Fibroblast of lung (primary cell): ENCODE measurements at regions not wholly inside any gene's neighbourhood (a gene's known extent, or its start where the extent isn't known, plus 50 kb on each side); places are given as distances from the start of the nearest gene placed in this dataset.
A peak's percentile ranks its signal among the peaks of the same experiment; 100 is the strongest.

Experiments used
- DNase-seq, 2 donors: peaks; one replicate each; pipeline versions ENCODE4 v3.0.0 to v3.0.0-alpha.2; 2010; ENCODE audit warnings: low read depth in 2 of 2
- H2AFZ ChIP-seq: 2 replicates; pipeline ENCODE4 v1.5.1; 2012; ENCODE audit warnings: low read length, control low read depth, inconsistent platforms
- H3K27ac ChIP-seq: 2 replicates; pipeline ENCODE4 v1.5.1; 2011; ENCODE audit warnings: low read length, control low read depth; ENCODE audit not compliant: insufficient read depth
- H3K27me3 ChIP-seq: 2 replicates; pipeline ENCODE4 v1.5.1; 2011; ENCODE audit warnings: mild to moderate bottlenecking, low read length; ENCODE audit not compliant: control insufficient read depth, insufficient read depth
- H3K36me3 ChIP-seq: 2 replicates; pipeline ENCODE4 v1.5.1; 2011; ENCODE audit warnings: low read length; ENCODE audit not compliant: control insufficient read depth, insufficient read depth
- H3K4me1 ChIP-seq: 2 replicates; pipeline ENCODE4 v1.5.1; 2011; ENCODE audit warnings: low read length; ENCODE audit not compliant: control insufficient read depth, insufficient read depth; ENCODE audit errors: extremely low read depth
- H3K4me2 ChIP-seq: 2 replicates; pipeline ENCODE4 v1.5.1; 2011; ENCODE audit warnings: low read length, control low read depth; ENCODE audit not compliant: insufficient read depth; ENCODE audit errors: extremely low read depth
- H3K4me3 ChIP-seq, 4 experiments: fragments of 200-600 bp in 1 of 4; sonication (generic) in 1 of 4; replicated peaks in 1 of 4; 2 replicates each; pipeline ENCODE4 v1.5.1; 2011 to 2016; ENCODE audit warnings: low read length in 4 of 4, low read depth in 3 of 4, mild to moderate bottlenecking in 3 of 4, control low read depth in 2 of 4, inconsistent platforms in 1 of 4, mixed read lengths in 1 of 4; ENCODE audit not compliant: insufficient read depth in 1 of 4; ENCODE audit errors: control extremely low read depth in 1 of 4
- H3K79me2 ChIP-seq: 2 replicates; pipeline ENCODE4 v1.5.1; 2012; ENCODE audit warnings: mild to moderate bottlenecking, low read length, inconsistent platforms; ENCODE audit not compliant: control insufficient read depth, insufficient read depth
- H3K9ac ChIP-seq: 2 replicates; pipeline ENCODE4 v1.5.1; 2011; ENCODE audit warnings: mild to moderate bottlenecking, low read length, control low read depth; ENCODE audit not compliant: insufficient read depth
- H3K9me3 ChIP-seq: 2 replicates; pipeline ENCODE4 v1.5.1; 2012; ENCODE audit warnings: low read depth, low read length; ENCODE audit not compliant: control insufficient read depth, insufficient read depth
- H4K20me1 ChIP-seq: 2 replicates; pipeline ENCODE4 v1.5.1; 2011; ENCODE audit warnings: low read length; ENCODE audit not compliant: control insufficient read depth, insufficient read depth; ENCODE audit errors: extremely low read depth
- CTCF ChIP-seq, 2 donors: IDR thresholded peaks in 1 of 2; conservative IDR thresholded peaks in 1 of 2; 1 replicate in 1 of 2; 2 replicates in 1 of 2; pipeline ENCODE4 v1.5.1; 2011 to 2012; ENCODE audit warnings: low read length in 2 of 2, control low read depth in 1 of 2, inconsistent platforms in 1 of 2, low read depth in 1 of 2, mild to moderate bottlenecking in 1 of 2
- EZH2 ChIP-seq: IDR thresholded peaks from 2 replicates; pipeline ENCODE4 v1.5.1; 2012; ENCODE audit warnings: low read length, control low read depth, mild to moderate bottlenecking; ENCODE audit errors: missing control alignments

GRCh38 chr1:84757301-84757700 is 67.0 kb upstream of the SSX2IP start:
- Histone ChIP-seq H3K36me3 (no peaks in the 10 kb centered on the region), H2AFZ (no peak overlapping the region), H4K20me1 (no peaks in the 10 kb centered on the region), H3K4me2 (no peak overlapping the region), H3K9me3 (no peaks in the 10 kb centered on the region), H3K27ac (no peak overlapping the region), H3K4me3 (no peak overlapping the region), H3K9ac (no peak overlapping the region), H3K4me1 (peaks cover 4% of the 10 kb centered on the region), H3K79me2 (no peaks in the 10 kb centered on the region), H3K27me3 (peaks cover 2% of the 10 kb centered on the region)
- DNase-seq: no peak
- TF ChIP-seq CTCF (conservative IDR thresholded peaks at IDR 0.05 in 1 of 2, IDR thresholded peaks at IDR 0.05 in 1 of 2; ENCODE audit: low read depth in 1 of 2, low read length in 2 of 2) (peak in 1 of 2 donors; percentile 14), EZH2 (no peak)

GRCh38 chr1:84756455-84757082 is 66.3 kb upstream of the SSX2IP start:
- Histone ChIP-seq H2AFZ (no peak overlapping the region), H3K36me3 (no peaks in the 10 kb centered on the region), H4K20me1 (no peaks in the 10 kb centered on the region), H3K4me2 (no peak overlapping the region), H3K27ac (no peak overlapping the region), H3K79me2 (no peaks in the 10 kb centered on the region), H3K4me1 (peaks cover 4% of the 10 kb centered on the region), H3K9me3 (no peaks in the 10 kb centered on the region), H3K27me3 (peaks cover 2% of the 10 kb centered on the region), H3K9ac (no peak overlapping the region), H3K4me3 (no peak overlapping the region)
- peak in 1 of 2 donors; percentile 17 for DNase-seq
- no peak for TF ChIP-seq CTCF (conservative IDR thresholded peaks at IDR 0.05 in 1 of 2, IDR thresholded peaks at IDR 0.05 in 1 of 2; ENCODE audit: low read depth in 1 of 2, low read length in 2 of 2)
- no peak for TF ChIP-seq EZH2

- Histone ChIP-seq H3K27ac (no peak overlapping the region), H3K27me3 (no peaks in the 10 kb centered on the region), H2AFZ (no peak overlapping the region), H3K4me2 (no peak overlapping the region), H3K9ac (no peak overlapping the region), H3K79me2 (no peaks in the 10 kb centered on the region), H3K4me1 (peaks cover 4% of the 10 kb centered on the region), H3K36me3 (no peaks in the 10 kb centered on the region), H3K9me3 (no peaks in the 10 kb centered on the region), H4K20me1 (no peaks in the 10 kb centered on the region), H3K4me3 (no peak overlapping the region)
- TF ChIP-seq EZH2 (no peak), CTCF (conservative IDR thresholded peaks at IDR 0.05 in 1 of 2, IDR thresholded peaks at IDR 0.05 in 1 of 2; ENCODE audit: low read depth in 1 of 2, low read length in 2 of 2) (no peak)
- DNase-seq: no peak
These were observed 65.7 kb upstream of the SSX2IP start for GRCh38 chr1:84756001-84756400.
